K562 (cell line): ENCODE measurements at regions not wholly inside any gene's neighbourhood (a gene's known extent, or its start where the extent isn't known, plus 50 kb on each side); places are given as distances from the start of the nearest gene placed in this dataset.
"Not testable (repeated sequence)": the region's sequence is repeated elsewhere in the genome, so short reads cannot be mapped to it uniquely, and the experiment has no call there.

Experiments
- CCNT2 ChIP-seq: IDR thresholded peaks from 2 replicates; pipeline ENCODE4 v1.6.1; 2011; ENCODE audit warnings: borderline replicate concordance, low read depth, mild to moderate bottlenecking, moderate library complexity, mixed read lengths, low read length; ENCODE audit not compliant: insufficient read length; ENCODE audit errors: extremely low read depth
- JUND ChIP-seq, 2 experiments: IDR thresholded peaks; 2 replicates in 1 of 2; 3 replicates in 1 of 2; pipeline ENCODE4 v1.6.1; 2011; ENCODE audit warnings: borderline replicate concordance in 2 of 2, low read depth in 2 of 2, low read length in 2 of 2, improper control_type of control experiment in 1 of 2, missing biosample characterization in 1 of 2, missing genetic modification characterization in 1 of 2, missing genetic modification reagents in 1 of 2
- MXD1 ChIP-seq: fragments of 250-450 bp; sonication (Bioruptor Pico); IDR thresholded peaks from 2 replicates; pipeline ENCODE4 v1.8.0; 2021; ENCODE audit warnings: borderline replicate concordance, mild to moderate bottlenecking, moderate library complexity; ENCODE audit not compliant: poor library complexity, severe bottlenecking
- POLR2A ChIP-seq: fragments of 450-650 bp; conservative IDR thresholded peaks from 2 replicates; pipeline ENCODE4 v1.6.1; 2016
- POLR2AphosphoS5 ChIP-seq: IDR thresholded peaks from 2 replicates; pipeline ENCODE4 v1.6.1; 2011; ENCODE audit warnings: mild to moderate bottlenecking, low read depth, low read length, moderate library complexity; ENCODE audit not compliant: control insufficient read depth, insufficient read depth
- SMAD3 ChIP-seq: fragments of 450-650 bp; formaldehyde crosslinking; conservative IDR thresholded peaks from 2 replicates; pipeline ENCODE4 v1.4.0; 2020; ENCODE audit warnings: mild to moderate bottlenecking
- TEAD2 ChIP-seq: fragments of 450-650 bp; IDR thresholded peaks from 2 replicates; pipeline ENCODE4 v1.6.1; 2016; ENCODE audit warnings: missing genetic modification characterization, control low read depth, missing compliant biosample characterization
- ZNF165 ChIP-seq: fragments of 250-450 bp; sonication (Bioruptor Pico); IDR thresholded peaks from 2 replicates; pipeline ENCODE4 v1.4.0; 2020; ENCODE audit warnings: borderline replicate concordance
- ZNF232 ChIP-seq: sonication (generic); formaldehyde crosslinking; IDR thresholded peaks from 2 replicates; pipeline ENCODE4 v1.8.0; 2022; ENCODE audit warnings: mild to moderate bottlenecking, missing genetic modification reagents
- TF ChIP-seq, protein P1 (sequence below): sonication (generic); formaldehyde crosslinking; IDR thresholded peaks from 2 replicates; pipeline ENCODE4 v1.9.0; 2022; ENCODE audit warnings: mild to moderate bottlenecking, missing genetic modification reagents
- TF ChIP-seq, protein P2 (sequence below), 3 experiments: IDR thresholded peaks in 2 of 3; conservative IDR thresholded peaks in 1 of 3; 2 replicates each; pipeline ENCODE4 v1.5.1; 2011 to 2012; ENCODE audit warnings: low read length in 3 of 3, mild to moderate bottlenecking in 3 of 3, control low read depth in 2 of 3, improper control_type of control experiment in 1 of 3, inconsistent platforms in 1 of 3, low read depth in 1 of 3, mixed read lengths in 1 of 3, moderate library complexity in 1 of 3; ENCODE audit not compliant: insufficient read depth in 2 of 3

DNA sequence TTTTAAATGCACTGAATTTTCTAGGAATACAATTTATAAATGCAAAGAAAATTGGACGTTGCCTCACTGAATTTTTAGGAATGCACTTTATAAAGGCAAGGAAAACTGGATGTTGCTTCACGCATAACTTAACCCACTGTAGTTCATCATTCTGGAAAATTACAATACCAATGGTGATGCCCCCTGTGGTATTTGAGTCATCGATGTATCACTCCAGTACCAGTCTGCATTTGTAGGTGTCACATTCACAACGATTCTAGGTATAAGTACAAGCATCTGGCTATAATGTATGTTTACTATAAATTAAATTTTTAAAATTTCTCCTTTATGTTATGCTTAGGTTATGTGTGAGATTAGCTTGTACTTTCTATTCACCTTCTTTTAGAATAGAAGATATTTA, 320.5 kb downstream of the GOLGA6L6 start:
- not testable (repeated sequence) for TF ChIP-seq CCNT2; ZNF232 (CRISPR knock-in tag); POLR2A; TEAD2 (tag); MXD1 (CRISPR knock-in tag); POLR2AphosphoS5; SMAD3 (CRISPR knock-in tag); JUND (IDR thresholded peaks at IDR 0.05; ENCODE audit: borderline replicate concordance, low read depth, low read length); JUND (tag; IDR thresholded peaks at IDR 0.05; ENCODE audit: borderline replicate concordance, low read depth, low read length); ZNF165 (CRISPR knock-in tag)
- TF ChIP-seq, protein P1, sequence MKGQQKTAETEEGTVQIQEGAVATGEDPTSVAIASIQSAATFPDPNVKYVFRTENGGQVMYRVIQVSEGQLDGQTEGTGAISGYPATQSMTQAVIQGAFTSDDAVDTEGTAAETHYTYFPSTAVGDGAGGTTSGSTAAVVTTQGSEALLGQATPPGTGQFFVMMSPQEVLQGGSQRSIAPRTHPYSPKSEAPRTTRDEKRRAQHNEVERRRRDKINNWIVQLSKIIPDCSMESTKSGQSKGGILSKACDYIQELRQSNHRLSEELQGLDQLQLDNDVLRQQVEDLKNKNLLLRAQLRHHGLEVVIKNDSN, result not testable (repeated sequence)
- TF ChIP-seq, protein P2, sequence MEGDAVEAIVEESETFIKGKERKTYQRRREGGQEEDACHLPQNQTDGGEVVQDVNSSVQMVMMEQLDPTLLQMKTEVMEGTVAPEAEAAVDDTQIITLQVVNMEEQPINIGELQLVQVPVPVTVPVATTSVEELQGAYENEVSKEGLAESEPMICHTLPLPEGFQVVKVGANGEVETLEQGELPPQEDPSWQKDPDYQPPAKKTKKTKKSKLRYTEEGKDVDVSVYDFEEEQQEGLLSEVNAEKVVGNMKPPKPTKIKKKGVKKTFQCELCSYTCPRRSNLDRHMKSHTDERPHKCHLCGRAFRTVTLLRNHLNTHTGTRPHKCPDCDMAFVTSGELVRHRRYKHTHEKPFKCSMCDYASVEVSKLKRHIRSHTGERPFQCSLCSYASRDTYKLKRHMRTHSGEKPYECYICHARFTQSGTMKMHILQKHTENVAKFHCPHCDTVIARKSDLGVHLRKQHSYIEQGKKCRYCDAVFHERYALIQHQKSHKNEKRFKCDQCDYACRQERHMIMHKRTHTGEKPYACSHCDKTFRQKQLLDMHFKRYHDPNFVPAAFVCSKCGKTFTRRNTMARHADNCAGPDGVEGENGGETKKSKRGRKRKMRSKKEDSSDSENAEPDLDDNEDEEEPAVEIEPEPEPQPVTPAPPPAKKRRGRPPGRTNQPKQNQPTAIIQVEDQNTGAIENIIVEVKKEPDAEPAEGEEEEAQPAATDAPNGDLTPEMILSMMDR (IDR thresholded peaks at IDR 0.05 in 2 of 3, conservative IDR thresholded peaks at IDR 0.05 in 1 of 3; ENCODE audit: insufficient read depth in 2 of 3, low read depth in 1 of 3, low read length in 3 of 3), result not testable (repeated sequence)
